Stimulated activated CD8-positive, alpha-beta memory T cell treated with anti-CD3 and anti-CD28 coated beads, Interleukin-7, amount 100 ng/mL, for 4 hours (primary cell): ENCODE measurements at regions not wholly inside any gene's neighbourhood (a gene's known extent, or its start where the extent isn't known, plus 50 kb on each side); places are given as distances from the start of the nearest gene placed in this dataset.

ENCODE experiments used
- DNase-seq, 2 donors: peaks; one replicate each; pipeline ENCODE4 v3.0.0-alpha.2; 2020; ENCODE audit warnings: low read depth in 2 of 2

DNA sequence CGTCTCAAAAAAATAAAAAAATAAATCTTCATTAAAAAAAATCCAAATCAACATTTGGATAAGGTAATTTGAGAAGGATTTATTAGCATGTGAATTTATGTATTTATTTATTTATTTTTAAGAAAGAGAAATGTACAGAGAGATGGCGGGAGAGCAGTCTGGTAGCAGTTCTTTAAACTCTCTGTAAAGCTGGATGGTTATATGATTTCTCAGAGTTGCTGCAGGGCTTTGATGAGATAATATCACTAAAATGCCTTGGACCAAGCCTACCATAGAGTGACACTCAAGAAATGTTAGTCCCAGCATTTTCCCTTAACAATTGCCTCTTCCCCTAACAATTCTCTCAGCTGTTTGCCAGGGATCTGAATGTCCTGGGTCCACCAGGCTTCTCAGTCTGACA lies 103.4 kb upstream of the LNX1 start:
- DNase-seq, result no peak

DNA sequence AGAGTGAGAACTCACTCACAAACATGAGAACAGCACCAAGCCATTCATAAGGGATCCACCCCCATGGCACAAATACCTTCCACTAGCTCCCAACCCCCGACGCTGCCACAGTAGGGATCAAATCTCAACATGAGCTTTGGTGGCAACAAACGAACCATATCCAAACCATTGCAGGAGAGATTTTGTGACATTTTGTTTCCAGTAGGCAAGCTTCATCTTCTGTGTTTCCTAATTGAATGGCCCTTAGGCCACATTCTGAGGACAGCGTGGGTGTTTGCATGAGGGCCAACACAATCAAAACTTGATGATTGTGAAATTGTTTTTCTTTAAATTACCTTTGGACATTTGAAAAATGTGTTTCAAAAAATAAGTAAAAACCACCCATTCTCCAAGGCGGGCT lies 102.6 kb upstream of the LNX1 start:
- DNase-seq, result no peak

DNA sequence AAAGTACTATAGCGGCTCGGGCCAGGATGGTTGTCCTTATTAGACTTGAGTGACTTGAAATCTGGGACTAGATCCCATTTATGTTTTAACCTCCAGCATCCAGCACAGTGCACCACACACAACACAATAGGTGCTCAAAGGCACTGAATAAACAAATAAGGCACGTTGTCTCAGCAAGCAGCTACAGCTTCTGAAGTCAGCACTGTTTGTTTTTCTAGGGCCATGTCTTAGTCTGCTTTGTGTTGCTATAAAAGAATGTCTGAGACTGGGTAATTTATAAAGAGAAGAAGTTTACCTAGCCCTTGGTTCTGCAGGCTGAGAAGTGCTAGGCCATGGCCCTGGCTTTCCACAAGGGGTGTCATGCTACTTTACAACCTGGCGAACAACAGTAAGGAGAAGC lies 102.1 kb upstream of the LNX1 start:
- DNase-seq, result no peak

DNA sequence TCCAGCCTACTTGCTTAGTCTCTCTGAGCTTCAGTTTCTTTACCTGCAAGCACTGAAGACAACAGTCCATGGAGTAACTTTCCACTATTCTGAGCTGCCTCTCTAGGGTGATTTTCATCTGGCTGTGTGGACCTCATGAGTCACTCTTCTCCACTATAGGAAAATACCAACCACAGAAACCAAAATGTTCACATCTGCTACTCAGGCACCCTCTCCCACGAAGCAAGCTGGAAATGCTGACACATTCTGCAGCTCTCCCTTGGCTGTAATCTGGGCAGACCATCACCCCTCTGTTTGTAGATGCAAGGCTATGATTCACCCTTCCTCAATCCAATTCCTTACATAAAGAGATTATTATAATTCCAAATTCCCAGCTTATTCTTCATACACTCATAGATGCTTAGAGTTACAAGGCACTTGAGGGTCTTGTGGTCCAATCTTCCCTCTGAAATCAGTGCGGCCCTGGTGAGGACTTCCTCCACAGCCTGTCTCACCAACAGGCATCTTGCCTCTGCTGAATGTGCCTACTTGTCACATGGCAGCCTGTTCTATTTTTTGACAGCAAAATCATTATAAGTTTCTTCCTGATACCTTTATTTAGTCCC lies 97.0 kb upstream of the LNX1 start:
- DNase-seq, result no peak

DNA sequence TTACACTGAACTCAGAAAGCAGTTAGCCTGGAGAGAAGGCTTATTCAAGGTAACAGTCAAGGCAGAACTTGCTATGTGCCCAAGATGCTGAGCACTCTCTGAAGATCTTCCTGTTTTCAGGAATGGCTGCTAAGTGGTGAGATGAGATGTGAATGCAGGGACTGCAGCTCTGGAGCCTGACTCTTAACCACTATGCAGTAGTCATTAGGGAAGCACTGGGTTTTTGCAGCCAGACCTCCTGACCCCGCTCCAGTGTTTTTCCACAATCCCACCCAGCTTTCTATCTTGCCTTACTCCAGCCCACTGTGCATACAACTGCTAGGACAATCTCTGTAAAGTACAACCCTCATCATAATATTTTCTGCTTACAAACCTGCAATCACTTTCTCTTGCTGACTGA lies 95.2 kb upstream of the LNX1 start:
- no peak for DNase-seq

DNA sequence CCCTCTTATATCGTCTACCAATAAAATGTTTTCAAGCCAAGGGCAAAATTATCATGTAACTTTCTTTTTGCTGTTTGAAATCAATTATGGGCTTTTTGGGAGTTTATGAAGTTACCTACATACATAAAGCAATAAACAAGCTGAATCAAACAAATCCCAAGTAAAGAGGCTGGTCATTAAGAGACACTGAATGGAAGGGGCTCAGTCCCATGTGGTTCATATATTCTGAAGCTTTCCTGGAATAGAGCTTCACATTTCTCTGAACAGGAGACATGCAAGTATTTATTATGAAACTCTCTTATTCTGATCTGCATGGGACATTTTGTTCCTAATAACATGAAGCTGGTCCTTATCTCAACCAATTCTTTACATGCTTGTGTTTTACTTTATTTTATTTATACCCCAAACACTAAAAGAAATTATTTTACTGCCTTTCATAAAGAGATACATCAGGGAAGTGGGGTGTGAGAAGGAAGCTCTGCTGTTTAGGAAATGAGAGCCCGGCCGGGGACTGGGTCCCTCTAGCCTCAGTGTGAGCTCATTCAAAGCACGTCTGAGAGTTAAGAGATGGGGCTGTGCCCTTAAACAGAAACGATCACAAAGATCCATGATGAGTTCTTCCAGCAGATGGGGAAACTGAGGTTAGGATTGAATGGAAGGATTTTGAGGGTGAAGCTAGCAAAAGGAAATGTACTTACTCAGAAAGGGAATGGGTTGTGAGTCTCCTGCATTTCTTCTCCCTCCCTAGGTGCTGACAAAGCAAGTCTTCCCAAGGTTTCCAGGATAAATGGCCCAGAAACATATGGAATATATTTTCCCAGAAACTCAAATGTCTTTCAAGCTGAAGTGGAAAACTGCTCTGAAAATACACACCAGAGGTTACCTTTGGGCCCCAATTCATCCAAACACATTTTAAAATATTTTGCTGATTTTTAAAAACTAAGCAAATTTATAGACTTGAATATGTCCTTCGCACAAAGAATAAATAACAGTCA lies 93.1 kb upstream of the LNX1 start:
- DNase-seq, result no peak

DNA sequence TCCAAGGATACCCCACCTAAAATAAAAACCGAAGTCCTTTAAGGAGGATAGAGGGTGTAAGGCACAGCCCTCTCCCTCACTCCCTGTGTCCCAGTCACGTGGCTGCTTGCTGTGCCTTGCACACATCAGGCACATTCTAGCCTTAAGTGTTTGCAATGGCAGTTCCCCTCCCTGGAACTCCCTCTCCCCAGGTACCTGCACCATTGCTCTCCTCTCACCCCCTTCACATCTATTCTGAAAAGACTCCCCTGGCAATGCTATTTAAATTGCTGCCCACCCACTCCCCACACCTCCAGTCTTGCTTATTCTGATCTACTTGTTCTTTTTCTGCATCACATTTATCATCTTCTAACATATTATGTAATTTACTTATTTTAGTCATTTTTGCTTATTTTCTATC lies 91.6 kb upstream of the LNX1 start:
- no peak for DNase-seq

DNA sequence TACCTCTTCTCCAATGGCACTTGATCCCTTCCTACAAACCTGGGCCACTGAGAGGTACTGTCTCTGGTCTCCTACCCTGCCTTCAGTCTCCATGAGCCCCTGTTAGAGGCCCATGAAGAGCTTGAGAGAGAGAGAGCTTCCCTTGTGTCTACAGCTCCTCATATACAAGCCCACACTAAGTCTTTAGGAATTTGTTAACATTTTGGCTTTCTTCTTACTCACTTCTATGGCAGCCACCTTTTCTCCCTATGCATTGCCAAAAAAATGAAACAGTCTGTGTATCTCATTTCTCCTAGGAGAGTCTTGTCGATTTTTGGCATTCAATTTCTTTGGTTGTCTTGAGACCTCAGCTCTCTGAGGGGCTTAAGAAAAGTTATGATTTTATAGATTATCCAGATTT lies 90.9 kb upstream of the LNX1 start:
- DNase-seq, result no peak

DNA sequence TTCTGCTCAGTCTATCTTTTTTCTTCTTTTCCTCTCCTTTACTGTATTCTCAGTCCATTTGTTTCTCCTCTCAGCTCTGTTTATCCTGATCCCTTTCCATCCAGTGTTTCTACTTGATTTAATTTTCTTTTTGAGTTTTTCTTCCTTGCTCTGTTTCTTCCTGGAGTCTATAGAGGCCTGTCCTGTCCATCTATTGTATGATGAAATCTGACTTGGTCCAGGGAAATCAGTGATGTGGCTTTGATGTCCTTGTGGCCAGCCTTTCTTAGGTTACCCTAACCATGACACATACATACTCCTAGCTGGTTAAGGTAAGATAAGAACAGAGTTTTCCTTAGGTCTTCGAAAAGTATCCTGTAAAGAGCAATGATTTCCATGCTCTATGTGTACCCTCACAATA lies 89.3 kb upstream of the LNX1 start:
- no peak for DNase-seq

DNA sequence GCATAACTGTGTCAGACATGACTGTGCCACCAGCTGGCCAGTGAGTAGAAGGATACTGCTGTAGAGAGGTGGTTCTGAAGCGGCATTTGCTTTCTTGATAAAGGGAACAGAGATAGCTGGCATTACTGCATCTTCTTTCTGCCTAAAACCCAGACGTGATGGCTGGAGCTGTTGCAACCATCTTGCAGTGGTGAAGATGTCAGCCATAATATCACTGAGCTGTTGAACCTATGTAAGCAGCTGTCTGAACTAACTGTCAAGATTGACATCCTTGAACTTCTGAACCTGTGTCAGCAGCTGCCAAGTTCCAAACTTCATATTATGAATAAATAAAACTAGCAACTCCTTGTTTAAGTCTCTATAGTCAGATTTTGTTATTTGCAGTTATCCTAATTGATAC lies 88.9 kb upstream of the LNX1 start:
- DNase-seq, result no peak

DNA sequence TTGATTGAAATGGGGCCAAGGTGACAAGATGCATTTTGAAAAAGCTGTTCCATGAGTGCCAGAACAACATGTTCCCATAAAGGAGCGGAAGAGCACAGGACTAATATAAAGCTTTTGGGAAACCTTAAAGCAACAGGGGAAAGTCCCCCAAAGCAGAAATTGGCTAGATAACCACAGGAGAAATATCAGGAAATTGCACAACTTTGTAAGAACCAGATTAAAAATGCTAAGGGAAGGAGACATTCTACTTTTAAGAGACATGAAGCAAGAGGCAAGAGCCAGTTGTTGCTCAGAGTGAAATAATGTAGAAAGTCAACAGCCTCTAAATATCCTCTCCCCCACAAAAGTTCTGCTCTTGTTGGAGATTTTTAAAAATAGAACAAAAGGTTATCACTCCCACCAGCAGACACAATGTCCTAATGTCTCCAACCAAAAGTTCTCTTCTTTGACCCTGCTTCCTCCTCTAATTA lies 85.2 kb upstream of the LNX1 start:
- DNase-seq, result no peak

DNA sequence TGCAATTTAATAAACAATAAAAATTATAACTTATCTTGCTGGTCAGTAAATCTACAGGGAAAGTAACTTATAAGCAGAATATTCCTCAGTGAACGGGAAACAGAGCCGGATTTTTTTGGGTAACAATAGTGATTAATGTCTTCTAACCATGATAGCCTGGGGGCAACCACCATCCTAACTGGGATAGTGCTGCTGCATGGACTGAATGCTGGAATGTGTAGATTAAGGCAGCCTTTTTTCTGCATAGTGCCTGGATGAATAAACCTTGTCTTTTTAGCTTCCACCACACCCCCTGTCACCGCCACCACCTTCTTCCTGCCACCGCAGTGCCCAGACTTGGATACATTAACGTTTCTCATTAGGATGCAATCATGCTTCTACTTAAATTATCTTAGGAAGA lies 83.6 kb upstream of the LNX1 start:
- DNase-seq, result no peak

DNA sequence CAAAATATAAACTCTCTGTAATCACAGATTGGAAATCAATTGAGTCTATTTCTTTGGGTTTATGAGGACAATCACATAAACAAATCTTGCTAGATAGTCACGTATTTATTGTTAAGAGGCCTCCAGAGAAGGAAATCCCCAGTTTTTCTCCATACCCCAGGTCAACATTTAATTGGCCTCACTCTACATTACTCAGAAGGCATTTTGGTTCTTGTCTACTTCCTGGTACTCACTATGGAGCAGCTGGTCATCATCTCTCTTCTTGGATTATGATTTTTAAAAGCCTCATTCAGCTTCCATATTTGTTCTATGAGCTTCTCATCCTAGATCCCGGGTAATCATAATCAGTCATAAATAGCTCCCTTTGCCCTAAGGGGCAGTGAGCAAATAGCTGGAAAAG lies 81.6 kb upstream of the LNX1 start:
- no peak for DNase-seq

DNA sequence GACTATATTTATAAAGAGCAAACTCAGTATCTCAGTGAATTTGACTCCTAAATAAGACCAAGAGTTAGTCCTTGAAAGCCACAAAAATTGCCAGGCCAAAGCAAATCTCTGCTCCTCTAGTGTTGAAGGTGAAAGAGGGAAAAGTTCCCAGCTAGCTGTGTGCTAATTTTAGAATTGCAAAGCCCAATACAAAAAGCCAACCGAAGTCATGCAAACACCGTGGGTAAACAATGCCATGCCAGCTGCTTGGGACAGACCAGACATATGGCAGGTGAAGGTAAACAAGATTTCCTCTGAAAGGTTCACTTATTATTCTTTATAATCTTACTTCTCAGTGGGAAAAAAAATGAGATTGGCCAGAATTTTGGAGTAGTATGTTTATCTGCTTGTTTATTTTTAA lies 80.5 kb upstream of the LNX1 start:
- DNase-seq, result no peak

DNA sequence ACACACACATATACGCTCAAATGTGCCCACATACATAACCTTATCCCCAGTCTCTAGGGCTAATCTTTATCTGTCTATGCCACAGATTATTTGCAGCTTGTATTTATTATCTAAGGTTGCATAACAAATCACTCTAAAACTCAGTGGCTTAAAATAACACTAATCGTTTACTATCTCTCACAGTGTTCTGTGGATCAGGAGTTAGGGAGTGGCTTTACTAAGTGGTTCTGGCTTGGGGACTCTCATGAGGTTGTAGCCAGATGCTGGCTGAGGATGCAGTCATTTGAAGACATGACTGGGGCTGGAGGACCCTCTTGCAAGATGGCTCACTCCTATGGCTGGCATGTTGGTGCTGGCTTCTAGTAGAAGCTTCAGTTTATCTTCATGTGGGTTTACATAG lies 68.5 kb upstream of the LNX1 start:
- no peak for DNase-seq

DNA sequence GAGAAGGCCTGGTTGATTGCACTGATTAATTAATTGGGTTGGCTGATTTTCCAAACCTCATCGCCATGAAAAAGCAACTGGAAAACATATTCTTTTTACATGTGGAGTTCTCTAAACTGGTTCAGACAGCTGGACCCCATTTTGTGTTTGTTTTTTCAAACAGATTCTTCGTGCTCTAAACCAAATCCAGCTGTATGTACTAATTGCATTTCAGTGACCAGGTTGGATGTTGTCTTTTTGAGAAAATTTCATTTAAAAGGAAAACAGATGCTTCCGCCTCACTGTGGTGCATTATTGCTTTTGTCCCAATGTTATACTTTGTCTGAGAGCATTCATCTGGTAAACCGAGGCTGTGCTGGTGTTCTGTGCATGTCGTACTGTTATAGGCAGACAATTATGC lies 67.8 kb upstream of the LNX1 start:
- no peak for DNase-seq

DNA sequence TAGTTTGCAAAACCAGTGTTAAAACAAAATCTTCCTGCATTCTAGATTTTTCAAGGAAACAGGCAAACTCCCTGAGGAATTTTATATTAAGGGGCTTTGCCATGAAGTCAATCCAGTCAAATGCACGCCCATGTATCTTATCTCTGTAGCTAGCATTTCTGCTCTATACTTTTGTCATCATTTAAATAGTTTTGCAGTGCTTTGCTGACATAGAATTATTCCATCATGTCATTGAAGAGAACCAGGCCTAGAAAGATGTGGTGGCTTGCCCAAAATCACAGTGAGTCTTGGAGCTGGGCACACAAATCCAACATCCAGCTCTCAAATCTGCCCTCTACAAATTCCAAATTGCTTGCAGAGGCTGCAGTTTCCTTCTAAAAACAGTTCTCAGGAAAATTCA lies 66.7 kb upstream of the LNX1 start:
- no peak for DNase-seq

DNA sequence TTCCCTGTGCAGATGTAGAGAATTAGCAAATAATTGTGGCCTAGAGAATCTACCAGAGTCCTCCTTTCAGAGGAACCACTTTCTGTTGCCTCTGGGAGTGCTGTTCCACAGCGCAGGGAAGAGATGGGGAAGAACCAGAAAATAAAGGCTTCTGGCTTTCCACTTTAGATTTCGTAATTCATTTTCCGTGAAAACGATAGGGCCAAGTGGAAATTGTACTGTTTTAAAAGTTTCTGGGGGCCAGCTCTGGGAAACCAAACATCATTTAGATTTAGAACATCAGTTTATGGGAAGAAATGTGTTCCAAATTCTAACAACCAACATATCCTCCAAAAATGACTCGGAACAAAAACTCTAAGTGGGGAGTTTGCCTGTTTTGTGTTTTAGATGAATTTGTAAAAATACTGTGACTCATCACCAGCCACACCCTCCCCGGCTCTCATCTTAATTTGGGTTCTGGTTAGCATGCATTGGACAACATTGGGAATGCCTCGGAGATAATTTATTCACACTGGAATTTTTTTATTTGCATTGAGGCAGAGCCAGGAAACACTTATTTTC lies 65.2 kb upstream of the LNX1 start:
- DNase-seq, result no peak

DNA sequence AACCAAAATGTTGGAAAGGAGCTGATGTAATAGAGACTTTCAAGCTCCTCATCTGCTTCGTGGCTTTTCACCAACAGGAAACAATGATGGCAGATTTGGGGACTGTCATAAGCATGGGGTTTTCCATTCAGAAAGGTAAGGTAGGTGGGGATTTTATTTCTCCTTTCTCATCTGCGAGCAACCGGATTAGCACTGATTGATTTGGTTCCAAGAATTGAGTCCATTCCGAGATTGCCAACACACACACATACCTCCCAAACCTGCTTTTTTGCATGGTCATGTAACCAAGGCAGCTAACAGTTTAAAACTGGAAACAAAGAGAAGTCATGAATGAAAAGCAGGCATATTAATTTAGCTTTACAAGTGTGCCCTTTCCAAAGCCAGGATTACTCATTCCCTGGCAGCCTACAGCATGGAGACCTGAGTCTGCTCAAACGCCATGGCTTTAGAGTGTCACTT lies 63.0 kb upstream of the LNX1 start:
- no peak for DNase-seq

DNA sequence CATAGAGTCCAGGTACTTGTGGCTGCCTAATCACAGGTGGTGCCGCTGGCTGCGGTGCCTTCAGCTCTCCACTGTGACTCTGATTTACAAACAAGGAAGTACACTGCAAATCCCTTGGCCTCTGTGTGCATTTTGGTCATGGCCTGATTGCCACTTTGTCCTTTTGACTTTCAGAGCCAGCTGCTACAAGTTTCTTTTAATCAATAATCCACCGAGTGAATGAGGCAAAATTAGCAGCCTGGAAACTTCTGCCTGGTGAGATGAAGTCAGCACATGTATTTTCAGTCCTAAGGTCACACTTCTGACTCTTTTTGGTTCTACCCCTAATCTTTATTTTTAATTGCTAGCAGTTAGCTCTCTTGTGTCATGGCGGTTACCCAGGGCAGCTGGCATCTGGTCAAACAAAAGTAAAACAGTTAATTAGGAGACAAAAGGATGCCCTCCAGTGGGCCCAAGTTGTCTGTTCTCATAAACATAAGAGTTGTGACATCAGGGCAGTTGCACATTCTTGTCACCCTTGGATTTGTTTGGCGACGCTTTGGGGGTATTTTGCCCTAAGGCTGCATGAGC lies 62.3 kb upstream of the LNX1 start:
- DNase-seq, result no peak

DNA sequence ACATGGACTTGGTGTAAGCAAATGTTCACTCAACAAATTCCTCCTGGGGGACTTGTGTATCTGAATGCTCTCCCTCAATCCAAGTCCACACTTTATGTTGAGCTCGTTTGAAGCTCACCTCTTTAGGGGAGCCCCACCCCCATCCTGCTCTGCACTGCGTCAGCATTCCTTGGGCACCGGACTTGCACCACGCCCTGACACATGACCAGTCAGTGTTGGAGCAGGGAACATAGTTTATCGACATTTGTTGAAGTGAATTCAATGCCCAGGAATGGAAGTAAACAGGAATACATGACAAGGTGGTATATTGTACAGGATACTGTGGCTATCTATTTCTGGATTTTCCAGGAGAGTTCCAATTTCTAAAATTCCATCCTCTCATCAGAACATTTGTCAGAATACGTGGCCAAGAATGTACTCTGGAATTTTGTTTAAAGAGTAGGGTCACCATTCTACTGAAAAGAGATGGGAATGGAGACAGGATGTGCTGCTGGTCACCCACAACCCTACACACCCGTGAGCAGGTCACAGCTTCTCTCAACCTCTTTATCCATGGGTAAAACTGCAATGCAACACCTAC lies 60.0 kb upstream of the LNX1 start:
- no peak for DNase-seq

DNA sequence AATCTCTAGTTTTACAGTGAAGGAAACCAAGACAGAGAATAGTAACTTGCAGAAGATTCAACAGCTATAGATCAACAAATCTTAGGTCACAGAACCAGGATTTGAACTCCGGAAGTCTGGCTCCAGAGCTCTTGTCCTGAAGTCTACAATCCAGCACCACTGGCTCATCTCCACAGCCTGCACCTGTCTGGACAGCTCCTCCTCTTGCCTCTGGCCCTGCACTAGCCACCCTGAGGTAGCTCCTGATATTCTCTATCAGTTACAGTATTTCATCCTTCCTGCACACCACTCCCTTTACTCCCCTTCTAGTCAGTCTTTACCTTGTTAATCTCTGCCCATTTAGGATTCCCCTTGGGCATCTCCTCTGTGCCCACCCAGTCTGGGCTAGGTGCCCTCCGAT lies 58.1 kb upstream of the LNX1 start:
- no peak for DNase-seq
